HEK293T (cell line): ENCODE measurements at regions not wholly inside any gene's neighbourhood (a gene's known extent, or its start where the extent isn't known, plus 50 kb on each side); places are given as distances from the start of the nearest gene placed in this dataset.

ENCODE experiments used
- CTCF ChIA-PET: fragments of 350-600 bp; formaldehyde crosslinking; extraction: SDS; loops from one replicate; lab custom pipeline; 2021; ENCODE audit warnings: antibody characterized with exemption, inconsistent platforms; lab: Yijun Ruan, JAX
- POLR2A ChIA-PET: fragments of 350-600 bp; formaldehyde crosslinking; extraction: SDS; loops from one replicate; lab custom pipeline; 2020; ENCODE audit warnings: antibody characterized with exemption, inconsistent platforms; lab: Yijun Ruan, JAX
- DNase-seq: peaks from one replicate; pipeline ENCODE4 v3.0.0; 2012; ENCODE audit warnings: mixed read lengths; ENCODE audit errors: extremely low spot score
- ARNT ChIP-seq: fragments of 450-650 bp; IDR thresholded peaks from 2 replicates; pipeline ENCODE4 v1.6.1; 2017; ENCODE audit warnings: mild to moderate bottlenecking
- BHLHE40 ChIP-seq: fragments of 450-650 bp; IDR thresholded peaks from 2 replicates; pipeline ENCODE4 v1.6.1; 2016; ENCODE audit warnings: mild to moderate bottlenecking, moderate library complexity, borderline replicate concordance
- CTBP1 ChIP-seq: fragments of 450-650 bp; IDR thresholded peaks from 2 replicates; pipeline ENCODE4 v1.6.1; 2016; ENCODE audit warnings: borderline replicate concordance
- ELF4 ChIP-seq: fragments of 450-650 bp; IDR thresholded peaks from 2 replicates; pipeline ENCODE4 v1.6.1; 2017; ENCODE audit warnings: antibody characterized with exemption
- FOXA1 ChIP-seq: fragments of 450-650 bp; IDR thresholded peaks from 2 replicates; pipeline ENCODE4 v1.6.1; 2016; ENCODE audit warnings: mild to moderate bottlenecking
- FOXK2 ChIP-seq: fragments of 450-650 bp; IDR thresholded peaks from 2 replicates; pipeline ENCODE4 v1.6.1; 2016; ENCODE audit warnings: mild to moderate bottlenecking
- FOXM1 ChIP-seq: fragments of 450-650 bp; IDR thresholded peaks from 2 replicates; pipeline ENCODE4 v1.6.1; 2017; ENCODE audit warnings: mild to moderate bottlenecking, borderline replicate concordance
- HDGF ChIP-seq: fragments of 450-650 bp; IDR thresholded peaks from 2 replicates; pipeline ENCODE4 v1.6.1; 2017; ENCODE audit warnings: antibody characterized with exemption, borderline replicate concordance
- L3MBTL2 ChIP-seq: fragments of 450-650 bp; conservative IDR thresholded peaks from 2 replicates; pipeline ENCODE4 v1.6.1; 2016; ENCODE audit warnings: mild to moderate bottlenecking
- LEF1 ChIP-seq: fragments of 450-650 bp; IDR thresholded peaks from 2 replicates; pipeline ENCODE4 v1.6.1; 2017; ENCODE audit warnings: mild to moderate bottlenecking, borderline replicate concordance
- NFRKB ChIP-seq: fragments of 450-650 bp; IDR thresholded peaks from 2 replicates; pipeline ENCODE4 v1.6.1; 2016; ENCODE audit warnings: mild to moderate bottlenecking, moderate library complexity
- PKNOX1 ChIP-seq: fragments of 450-650 bp; IDR thresholded peaks from 2 replicates; pipeline ENCODE4 v1.6.1; 2016
- SP1 ChIP-seq: fragments of 450-650 bp; IDR thresholded peaks from 2 replicates; pipeline ENCODE4 v1.6.1; 2017
- SUZ12 ChIP-seq: fragments of 450-650 bp; IDR thresholded peaks from 2 replicates; pipeline ENCODE4 v1.6.1; 2016; ENCODE audit warnings: mild to moderate bottlenecking
- TARDBP ChIP-seq: fragments of 450-650 bp; IDR thresholded peaks from 2 replicates; pipeline ENCODE4 v1.6.1; 2016
- ZNF384 ChIP-seq: fragments of 450-650 bp; IDR thresholded peaks from 2 replicates; pipeline ENCODE4 v1.6.1; 2016

GRCh38 chr9:22210262-22210661 is 201.2 kb upstream of the CDKN2B start:
- DNase-seq = no peak
- CTCF ChIA-PET = no interaction called here
- TF ChIP-seq ZNF384 (no peak), SUZ12 (no peak), ARNT (no peak), SP1 (no peak), FOXA1 (no peak), FOXM1 (no peak), LEF1 (no peak), PKNOX1 (no peak), BHLHE40 (no peak), TARDBP (no peak)
- POLR2A ChIA-PET = no interaction called here

- no peak for TF ChIP-seq NFRKB
- no peak for TF ChIP-seq SUZ12
- TF ChIP-seq CTBP1 = no peak
- TF ChIP-seq L3MBTL2 = no peak
- no peak for TF ChIP-seq FOXA1
- TF ChIP-seq FOXK2 = no peak
- TF ChIP-seq FOXM1 = no peak
- ChIA-PET CTCF (interaction anchor here (1.8 kb wide), 1 partner anchor 202 kb away, joined by 9 read pairs; the partner anchor contains the start of gene CDKN2B), POLR2A (no interaction called here)
- no peak for DNase-seq
These were observed 201.8 kb upstream of the CDKN2B start for GRCh38 chr9:22210936-22211335.

- no peak for TF ChIP-seq ARNT
- TF ChIP-seq NFRKB = no peak
- TF ChIP-seq TARDBP = no peak
- no peak for TF ChIP-seq HDGF
- TF ChIP-seq SUZ12 = no peak
- no peak for TF ChIP-seq L3MBTL2
- no peak for TF ChIP-seq PKNOX1
- TF ChIP-seq BHLHE40 = no peak
- no peak for TF ChIP-seq SP1
- no peak for TF ChIP-seq LEF1
- TF ChIP-seq ELF4 = no peak
- no peak for TF ChIP-seq CTBP1
- TF ChIP-seq FOXK2 = no peak
- no peak for TF ChIP-seq ZNF384
- no peak for TF ChIP-seq FOXM1
- TF ChIP-seq FOXA1 = no peak
- DNase-seq = no peak
- ChIA-PET CTCF (interaction anchor here (0.7 to 1.8 kb wide), 2 partner anchors 42 to 203 kb away, joined by 3 to 9 read pairs; partner anchors contain the start of gene CDKN2B), POLR2A (interaction anchor here (1.5 kb wide), 1 partner anchor 218 kb away, joined by 3 read pairs; the partner anchor contains the start of genes CDKN2A and CDKN2B-AS1)
These were observed 202.7 kb upstream of the CDKN2B start for GRCh38 chr9:22211588-22212360.

GRCh38 chr9:22214021-22214420 is 204.9 kb upstream of the CDKN2B start:
- ChIA-PET POLR2A (no interaction called here), CTCF (no interaction called here)
- DNase-seq = no peak
- TF ChIP-seq ZNF384 = 0 out of 2 replicates have a peak, but pooled peaks have one; percentile 29
- TF ChIP-seq LEF1 = no peak

- DNase-seq = no peak
- ChIA-PET CTCF (no interaction called here), POLR2A (no interaction called here)
- TF ChIP-seq SP1 (no peak), BHLHE40 (no peak), FOXK2 (no peak), LEF1 (no peak), ARNT (no peak), CTBP1 (no peak), FOXM1 (no peak), ZNF384 (no peak), TARDBP (no peak), PKNOX1 (no peak), HDGF (no peak), L3MBTL2 (no peak), NFRKB (no peak)
These were observed 205.5 kb upstream of the CDKN2B start for GRCh38 chr9:22214497-22215031.

- CTCF ChIA-PET = no interaction called here
- peak; percentile 77 for TF ChIP-seq PKNOX1
- no peak for TF ChIP-seq SUZ12
- no peak for DNase-seq
- POLR2A ChIA-PET = no interaction called here
These were observed 206.4 kb upstream of the CDKN2B start for GRCh38 chr9:22215521-22215920.
